Testis (tissue), 2 donors: ENCODE measurements at regions not wholly inside any gene's neighbourhood (a gene's known extent, or its start where the extent isn't known, plus 50 kb on each side); places are given as distances from the start of the nearest gene placed in this dataset.
"Not testable (repeated sequence)": the region's sequence is repeated elsewhere in the genome, so short reads cannot be mapped to it uniquely, and the experiment has no call there.

Experiments used
- DNase-seq: peaks from one replicate; pipeline ENCODE4 v3.0.0-alpha.2; 2019
- H3K27ac ChIP-seq, 2 donors: fragments of 200-600 bp; sonication (generic); one replicate each; pipeline ENCODE4 v1.5.1; 2019
- H3K27me3 ChIP-seq: fragments of 200-600 bp; sonication (generic); one replicate; pipeline ENCODE4 v1.5.1; 2019
- H3K36me3 ChIP-seq: fragments of 200-600 bp; sonication (generic); one replicate; pipeline ENCODE4 v1.5.1; 2017; ENCODE audit warnings: low read depth; ENCODE audit errors: missing control alignments
- H3K4me1 ChIP-seq: fragments of 200-600 bp; sonication (generic); one replicate; pipeline ENCODE4 v1.5.1; 2019
- H3K4me3 ChIP-seq, 2 donors: fragments of 200-600 bp; sonication (generic); one replicate each; pipeline ENCODE4 v1.5.1; 2017 to 2019
- H3K9me3 ChIP-seq: fragments of 200-600 bp; sonication (generic); one replicate; pipeline ENCODE4 v1.5.1; 2017
- CTCF ChIP-seq, 3 experiments: fragments of 450-650 bp in 2 of 3; fragments of 200-600 bp in 1 of 3; sonication (generic) in 1 of 3; IDR thresholded peaks; one replicate each; pipeline ENCODE4 v1.5.1; 2016 to 2019; ENCODE audit warnings: antibody characterized with exemption in 3 of 3, mild to moderate bottlenecking in 2 of 3, moderate library complexity in 1 of 3
- POLR2A ChIP-seq: fragments of 450-650 bp; IDR thresholded peaks from one replicate; pipeline ENCODE4 v1.6.1; 2017; ENCODE audit warnings: antibody characterized with exemption, mild to moderate bottlenecking, moderate library complexity
- WGBS, 2 donors: methylation state at CpG; one replicate each; pipeline ENCODE4 v1.1.5; 2018; 5-methylcytosine and 5-hydroxymethylcytosine counted together
- intact Hi-C: fragments of 100-400 bp; cut with DNase I; formaldehyde crosslinking; loops from one replicate; pipeline ENCODE4 v1.15.1; 2023; ENCODE audit warnings: low total_unique reads

GRCh38 chr11:87456499-87456898, 418.8 kb downstream of the TMEM135 start:
- Histone ChIP-seq H3K4me3 (no peak overlapping the region), H3K27me3 (no peaks in the 10 kb centered on the region), H3K4me1 (no peaks in the 10 kb centered on the region), H3K27ac (no peak overlapping the region), H3K9me3 (no peaks in the 10 kb centered on the region), H3K36me3 (no peaks in the 10 kb centered on the region)
- no peak for DNase-seq
- no peak for TF ChIP-seq POLR2A
- TF ChIP-seq CTCF (IDR thresholded peaks at IDR 0.05), result no peak
- WGBS, 2 donors, result 87 to 95% methylated on average over 1 of the region's 1 CpG
- intact Hi-C loops, result no loop called here

DNA sequence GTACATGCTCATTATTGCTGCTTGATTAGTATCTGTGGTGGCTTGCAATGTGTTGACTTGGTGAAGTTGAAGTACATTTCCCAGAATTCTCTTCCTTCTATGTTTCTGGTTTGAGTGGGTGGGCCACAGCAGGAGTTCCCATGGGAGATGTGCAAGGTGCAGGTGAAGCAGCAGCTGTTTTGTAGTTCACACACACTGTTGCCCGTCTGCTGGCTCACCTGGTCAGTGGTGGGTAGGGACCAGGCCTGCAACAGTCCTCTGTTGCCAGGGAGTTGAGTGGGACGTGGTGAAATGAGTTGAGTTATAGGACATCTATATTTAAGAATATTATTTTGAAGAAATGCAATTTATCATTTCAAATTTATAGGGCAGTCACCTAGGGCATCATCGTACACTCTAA, 417.4 kb downstream of the TMEM135 start:
- WGBS, 2 donors, result 91 to 98% methylated on average over 2 to 3 of the region's 3 CpGs
- no peaks in the 10 kb centered on the region for H3K27me3 ChIP-seq
- intact Hi-C loops, result no loop called here
- no peaks in the 10 kb centered on the region for H3K9me3 ChIP-seq
- H3K27ac ChIP-seq, result no peak overlapping the region
- H3K4me3 ChIP-seq, result no peak overlapping the region
- DNase-seq, result no peak
- no peaks in the 10 kb centered on the region for H3K4me1 ChIP-seq
- TF ChIP-seq POLR2A, result no peak
- TF ChIP-seq CTCF (IDR thresholded peaks at IDR 0.05), result no peak
- no peaks in the 10 kb centered on the region for H3K36me3 ChIP-seq

GRCh38 chr11:87454241-87454640, 416.5 kb downstream of the TMEM135 start:
- H3K4me3 ChIP-seq, result no peak overlapping the region
- TF ChIP-seq POLR2A (no peak), CTCF (IDR thresholded peaks at IDR 0.05) (no peak)
- H3K36me3 ChIP-seq, result no peaks in the 10 kb centered on the region
- WGBS, 2 donors, result 24 to 38% methylated on average over 1 of the region's 1 CpG
- no peaks in the 10 kb centered on the region for H3K4me1 ChIP-seq
- no peak for DNase-seq
- H3K27ac ChIP-seq, result no peak overlapping the region
- H3K27me3 ChIP-seq, result no peaks in the 10 kb centered on the region
- H3K9me3 ChIP-seq, result no peaks in the 10 kb centered on the region
- intact Hi-C loops, result no loop called here

DNA sequence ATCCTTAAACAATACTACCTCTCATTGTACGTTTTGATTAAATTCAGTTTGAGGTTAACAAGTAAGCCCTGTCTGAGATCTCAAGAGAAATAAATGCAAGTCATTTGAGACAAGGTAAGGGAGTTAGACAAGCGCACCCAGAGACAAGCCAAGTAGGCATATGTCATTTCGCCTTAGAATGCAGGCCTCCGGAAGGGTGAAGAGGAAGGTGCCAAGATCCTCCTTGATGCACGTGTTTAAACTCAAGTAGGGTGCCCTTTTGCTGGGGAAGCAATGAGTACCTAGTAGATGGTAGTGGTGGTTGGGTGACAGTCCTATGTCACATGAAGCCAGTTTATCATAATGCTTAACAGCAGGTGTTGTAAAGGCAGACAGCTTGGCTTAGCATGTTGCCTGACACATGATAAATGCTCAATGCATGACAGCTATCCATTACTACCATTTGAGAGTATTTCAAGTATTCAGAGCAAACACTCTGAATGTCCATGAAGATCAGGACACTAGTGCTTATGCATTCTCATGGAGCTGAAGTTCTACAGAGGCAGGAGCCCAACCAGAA, 415.9 kb downstream of the TMEM135 start:
- H3K27ac ChIP-seq, result no peak overlapping the region
- DNase-seq, result no peak
- no peaks in the 10 kb centered on the region for H3K36me3 ChIP-seq
- 91 to 97% methylated on average over 5 of the region's 5 CpGs for WGBS, 2 donors
- no peak for TF ChIP-seq CTCF (IDR thresholded peaks at IDR 0.05)
- no peak for TF ChIP-seq POLR2A
- no peaks in the 10 kb centered on the region for H3K4me1 ChIP-seq
- H3K4me3 ChIP-seq, result no peak overlapping the region
- H3K9me3 ChIP-seq, result no peaks in the 10 kb centered on the region
- no peaks in the 10 kb centered on the region for H3K27me3 ChIP-seq
- intact Hi-C loops, result no loop called here

DNA sequence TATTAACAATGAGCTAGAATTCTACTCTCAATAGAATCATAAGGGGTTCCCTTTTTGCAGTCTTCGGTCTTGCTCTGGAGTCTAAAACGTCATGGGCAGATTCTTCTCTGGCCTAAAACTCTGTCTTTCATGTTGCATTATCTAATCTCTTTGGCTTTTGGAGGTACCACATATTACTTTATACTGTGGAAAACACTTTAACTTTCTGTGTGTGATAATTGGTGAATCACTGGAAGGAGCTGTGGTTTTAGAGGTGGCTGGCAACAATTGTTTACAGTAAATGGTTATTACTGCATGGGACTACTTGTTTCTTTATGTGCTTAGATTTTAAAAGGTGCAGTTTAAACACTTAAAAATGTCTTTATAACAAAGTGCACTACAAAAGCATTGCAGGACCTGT, 414.3 kb downstream of the TMEM135 start:
- not testable (repeated sequence) for H3K27me3 ChIP-seq
- 63 to 81% methylated on average over 2 of the region's 2 CpGs for WGBS, 2 donors

More for the DNA sequence above, 414.3 kb downstream of the TMEM135 start:
- H3K4me1 ChIP-seq, H3K4me3 ChIP-seq, H3K9me3 ChIP-seq, H3K27ac ChIP-seq, DNase-seq, H3K36me3 ChIP-seq, intact Hi-C loops: not testable (repeated sequence)
